Neural cell (in vitro differentiated cells): ENCODE measurements at regions not wholly inside any gene's neighbourhood (a gene's known extent, or its start where the extent isn't known, plus 50 kb on each side); places are given as distances from the start of the nearest gene placed in this dataset.

Source experiments
- H2AFZ ChIP-seq: fragments of 200-600, 300-800 bp; sonication (generic), shearing (Covaris generic); 2 replicates; pipeline ENCODE4 v1.6.0; 2014; ENCODE audit warnings: low read depth, mild to moderate bottlenecking, antibody characterized with exemption, low read length, moderate library complexity
- H3F3A ChIP-seq: fragments of 200-600 bp; shearing (Covaris generic); 2 replicates; pipeline ENCODE4 v1.6.1; 2016; ENCODE audit warnings: mild to moderate bottlenecking, moderate library complexity, mixed read lengths, antibody characterized with exemption, low read length; ENCODE audit not compliant: insufficient read depth, poor library complexity, severe bottlenecking
- H3K27ac ChIP-seq: fragments of 200-600, 300-800 bp; sonication (generic), shearing (Covaris generic); 2 replicates; pipeline ENCODE4 v1.5.1; 2014; ENCODE audit warnings: mild to moderate bottlenecking, low read length, moderate library complexity
- H3K27me3 ChIP-seq: fragments of 300-800, 200-600 bp; sonication (generic), shearing (Covaris generic); 2 replicates; pipeline ENCODE4 v1.6.0; 2014; ENCODE audit warnings: mild to moderate bottlenecking, low read depth, low read length, moderate library complexity; ENCODE audit not compliant: insufficient read depth
- H3K36me3 ChIP-seq: fragments of 300-800, 200-600 bp; sonication (generic), shearing (Covaris generic); 2 replicates; pipeline ENCODE4 v1.5.1; 2014; ENCODE audit warnings: mild to moderate bottlenecking, antibody characterized with exemption, low read length, moderate library complexity; ENCODE audit not compliant: insufficient read depth
- H3K4me2 ChIP-seq: fragments of 300-800, 200-600 bp; sonication (generic), shearing (Covaris generic); 2 replicates; pipeline ENCODE4 v1.6.0; 2014; ENCODE audit warnings: mild to moderate bottlenecking, low read length
- H3K4me3 ChIP-seq: fragments of 300-800, 200-600 bp; sonication (generic), shearing (Covaris generic); 2 replicates; pipeline ENCODE4 v1.5.1; 2014; ENCODE audit warnings: mild to moderate bottlenecking, low read length, moderate library complexity
- H3K79me2 ChIP-seq: fragments of 200-600 bp; shearing (Covaris generic); replicated peaks from 2 replicates; pipeline ENCODE4 v1.6.0; 2014; ENCODE audit warnings: mild to moderate bottlenecking, low read length, moderate library complexity; ENCODE audit not compliant: insufficient read depth
- H3K9ac ChIP-seq: fragments of 300-800, 200-600 bp; sonication (generic), shearing (Covaris generic); 2 replicates; pipeline ENCODE4 v1.6.1; 2016; ENCODE audit warnings: mild to moderate bottlenecking, low read length, mixed read lengths
- H3K9me2 ChIP-seq: fragments of 200-600 bp; shearing (Covaris generic); 2 replicates; pipeline ENCODE4 v1.6.1; 2016; ENCODE audit warnings: mild to moderate bottlenecking, low read length, mixed read lengths; ENCODE audit not compliant: insufficient read depth
- H3K9me3 ChIP-seq: fragments of 200-600, 300-800 bp; sonication (generic), shearing (Covaris generic); 2 replicates; pipeline ENCODE4 v1.6.1; 2016; ENCODE audit warnings: mild to moderate bottlenecking, mixed run types, low read length, moderate library complexity, mixed read lengths
- H4K20me1 ChIP-seq: fragments of 200-600 bp; shearing (Covaris generic); 2 replicates; pipeline ENCODE4 v1.6.1; 2016; ENCODE audit warnings: mild to moderate bottlenecking, mixed run types; ENCODE audit not compliant: insufficient read depth
- EP300 ChIP-seq: fragments of 450-650 bp; conservative IDR thresholded peaks from 2 replicates; pipeline ENCODE4 v1.6.1; 2014; ENCODE audit warnings: antibody characterized with exemption, mild to moderate bottlenecking, moderate library complexity; ENCODE audit not compliant: poor library complexity, severe bottlenecking
- EZH2 ChIP-seq: fragments of 200-600, 300-800 bp; shearing (Covaris generic), sonication (generic); IDR thresholded peaks from 2 replicates; pipeline ENCODE4 v1.6.1; 2014; ENCODE audit warnings: antibody characterized with exemption, low read length, borderline replicate concordance, mild to moderate bottlenecking; ENCODE audit not compliant: insufficient read depth, poor library complexity, severe bottlenecking
- MXI1 ChIP-seq: fragments of 450-650 bp; conservative IDR thresholded peaks from 2 replicates; pipeline ENCODE4 v1.6.1; 2014; ENCODE audit warnings: antibody characterized with exemption, mild to moderate bottlenecking; ENCODE audit not compliant: poor library complexity, severe bottlenecking
- POLR2AphosphoS5 ChIP-seq: IDR thresholded peaks from 2 replicates; pipeline ENCODE4 v1.6.1; 2012
- RAD21 ChIP-seq: fragments of 450-650 bp; conservative IDR thresholded peaks from 2 replicates; pipeline ENCODE4 v1.6.1; 2014; ENCODE audit warnings: antibody characterized with exemption, mild to moderate bottlenecking, moderate library complexity
- SMC3 ChIP-seq: fragments of 450-650 bp; conservative IDR thresholded peaks from 2 replicates; pipeline ENCODE4 v1.6.1; 2014; ENCODE audit warnings: antibody characterized with exemption, mild to moderate bottlenecking, moderate library complexity; ENCODE audit not compliant: poor library complexity
- TAF1 ChIP-seq: IDR thresholded peaks from 2 replicates; pipeline ENCODE4 v1.6.1; 2012; ENCODE audit warnings: low read depth
- TF ChIP-seq, protein P1 (sequence below): fragments of 450-650 bp; IDR thresholded peaks from 2 replicates; pipeline ENCODE4 v1.5.1; 2014; ENCODE audit warnings: antibody characterized with exemption, mild to moderate bottlenecking, moderate library complexity; ENCODE audit not compliant: poor library complexity, severe bottlenecking
- TF ChIP-seq, protein P2 (sequence below): IDR thresholded peaks from 2 replicates; pipeline ENCODE4 v1.6.1; 2012; ENCODE audit warnings: borderline replicate concordance

GRCh38 chr6:30832864-30833263 is 51.5 kb upstream of the DDR1 start:
- Histone ChIP-seq H3K27ac (no peak overlapping the region), H3K9ac (no peak overlapping the region), H3K36me3 (no peaks in the 10 kb centered on the region), H4K20me1 (no peaks in the 10 kb centered on the region), H3F3A (no peaks in the 10 kb centered on the region), H3K9me3 (no peaks in the 10 kb centered on the region), H3K27me3 (no peaks in the 10 kb centered on the region), H3K79me2 (no peaks in the 10 kb centered on the region), H3K9me2 (no peaks in the 10 kb centered on the region), H3K4me2 (no peak overlapping the region), H3K4me3 (no peak overlapping the region), H2AFZ (no peak overlapping the region)
- TF ChIP-seq SMC3 = no peak
- no peak for TF ChIP-seq RAD21
- no peak for TF ChIP-seq TAF1

DNA sequence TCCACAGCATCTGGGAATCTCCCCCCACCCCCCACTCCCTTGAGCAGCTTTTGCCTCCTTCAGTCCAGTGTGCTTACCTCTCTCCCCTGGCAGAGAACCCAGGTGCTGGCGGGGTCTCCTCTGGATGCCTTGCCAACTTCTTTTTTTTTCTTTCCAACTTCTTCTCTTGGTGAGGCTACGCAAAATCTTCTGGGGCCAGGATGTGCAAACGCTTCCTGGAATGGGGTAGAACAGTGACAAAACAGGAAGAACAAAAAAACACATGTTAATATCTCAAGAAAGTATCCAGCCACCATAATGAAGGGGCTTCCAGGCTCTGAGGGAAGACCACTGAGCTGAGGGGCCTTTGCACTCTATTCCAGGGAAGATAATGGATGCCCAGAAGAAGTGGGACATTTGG is 53.9 kb upstream of the DDR1 start:
- H3K79me2 ChIP-seq = no peaks in the 10 kb centered on the region
- H4K20me1 ChIP-seq = no peaks in the 10 kb centered on the region
- H3K27me3 ChIP-seq = no peaks in the 10 kb centered on the region
- H2AFZ ChIP-seq = no peak overlapping the region
- H3K4me2 ChIP-seq = no peak overlapping the region
- no peaks in the 10 kb centered on the region for H3K9me2 ChIP-seq
- TF ChIP-seq TAF1 (no peak), MXI1 (no peak), RAD21 (no peak), EP300 (no peak), EZH2 (no peak), SMC3 (no peak), POLR2AphosphoS5 (no peak)
- TF ChIP-seq, protein P1, sequence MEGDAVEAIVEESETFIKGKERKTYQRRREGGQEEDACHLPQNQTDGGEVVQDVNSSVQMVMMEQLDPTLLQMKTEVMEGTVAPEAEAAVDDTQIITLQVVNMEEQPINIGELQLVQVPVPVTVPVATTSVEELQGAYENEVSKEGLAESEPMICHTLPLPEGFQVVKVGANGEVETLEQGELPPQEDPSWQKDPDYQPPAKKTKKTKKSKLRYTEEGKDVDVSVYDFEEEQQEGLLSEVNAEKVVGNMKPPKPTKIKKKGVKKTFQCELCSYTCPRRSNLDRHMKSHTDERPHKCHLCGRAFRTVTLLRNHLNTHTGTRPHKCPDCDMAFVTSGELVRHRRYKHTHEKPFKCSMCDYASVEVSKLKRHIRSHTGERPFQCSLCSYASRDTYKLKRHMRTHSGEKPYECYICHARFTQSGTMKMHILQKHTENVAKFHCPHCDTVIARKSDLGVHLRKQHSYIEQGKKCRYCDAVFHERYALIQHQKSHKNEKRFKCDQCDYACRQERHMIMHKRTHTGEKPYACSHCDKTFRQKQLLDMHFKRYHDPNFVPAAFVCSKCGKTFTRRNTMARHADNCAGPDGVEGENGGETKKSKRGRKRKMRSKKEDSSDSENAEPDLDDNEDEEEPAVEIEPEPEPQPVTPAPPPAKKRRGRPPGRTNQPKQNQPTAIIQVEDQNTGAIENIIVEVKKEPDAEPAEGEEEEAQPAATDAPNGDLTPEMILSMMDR = no peak
- TF ChIP-seq, protein P2, sequence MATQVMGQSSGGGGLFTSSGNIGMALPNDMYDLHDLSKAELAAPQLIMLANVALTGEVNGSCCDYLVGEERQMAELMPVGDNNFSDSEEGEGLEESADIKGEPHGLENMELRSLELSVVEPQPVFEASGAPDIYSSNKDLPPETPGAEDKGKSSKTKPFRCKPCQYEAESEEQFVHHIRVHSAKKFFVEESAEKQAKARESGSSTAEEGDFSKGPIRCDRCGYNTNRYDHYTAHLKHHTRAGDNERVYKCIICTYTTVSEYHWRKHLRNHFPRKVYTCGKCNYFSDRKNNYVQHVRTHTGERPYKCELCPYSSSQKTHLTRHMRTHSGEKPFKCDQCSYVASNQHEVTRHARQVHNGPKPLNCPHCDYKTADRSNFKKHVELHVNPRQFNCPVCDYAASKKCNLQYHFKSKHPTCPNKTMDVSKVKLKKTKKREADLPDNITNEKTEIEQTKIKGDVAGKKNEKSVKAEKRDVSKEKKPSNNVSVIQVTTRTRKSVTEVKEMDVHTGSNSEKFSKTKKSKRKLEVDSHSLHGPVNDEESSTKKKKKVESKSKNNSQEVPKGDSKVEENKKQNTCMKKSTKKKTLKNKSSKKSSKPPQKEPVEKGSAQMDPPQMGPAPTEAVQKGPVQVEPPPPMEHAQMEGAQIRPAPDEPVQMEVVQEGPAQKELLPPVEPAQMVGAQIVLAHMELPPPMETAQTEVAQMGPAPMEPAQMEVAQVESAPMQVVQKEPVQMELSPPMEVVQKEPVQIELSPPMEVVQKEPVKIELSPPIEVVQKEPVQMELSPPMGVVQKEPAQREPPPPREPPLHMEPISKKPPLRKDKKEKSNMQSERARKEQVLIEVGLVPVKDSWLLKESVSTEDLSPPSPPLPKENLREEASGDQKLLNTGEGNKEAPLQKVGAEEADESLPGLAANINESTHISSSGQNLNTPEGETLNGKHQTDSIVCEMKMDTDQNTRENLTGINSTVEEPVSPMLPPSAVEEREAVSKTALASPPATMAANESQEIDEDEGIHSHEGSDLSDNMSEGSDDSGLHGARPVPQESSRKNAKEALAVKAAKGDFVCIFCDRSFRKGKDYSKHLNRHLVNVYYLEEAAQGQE = no peak
- H3K36me3 ChIP-seq = no peaks in the 10 kb centered on the region
- no peaks in the 10 kb centered on the region for H3K9me3 ChIP-seq
- H3K9ac ChIP-seq = no peak overlapping the region
- no peak overlapping the region for H3K4me3 ChIP-seq
- no peak overlapping the region for H3K27ac ChIP-seq
- no peaks in the 10 kb centered on the region for H3F3A ChIP-seq
